Stimulated activated CD4-positive, alpha-beta T cell treated with anti-CD3 and anti-CD28 coated beads, TNF-alpha, amount 100 ng/mL, for 1 hour (primary cell): ENCODE measurements at regions not wholly inside any gene's neighbourhood (a gene's known extent, or its start where the extent isn't known, plus 50 kb on each side); places are given as distances from the start of the nearest gene placed in this dataset.

Source experiments
- DNase-seq, 3 donors: peaks; one replicate each; pipeline ENCODE4 v3.0.0-alpha.2; 2020; ENCODE audit warnings: low read depth in 3 of 3, low spot score in 1 of 3

- no peak for DNase-seq
These were observed 382.2 kb downstream of the ICE1 start for GRCh38 chr5:5804478-5805233.

DNA sequence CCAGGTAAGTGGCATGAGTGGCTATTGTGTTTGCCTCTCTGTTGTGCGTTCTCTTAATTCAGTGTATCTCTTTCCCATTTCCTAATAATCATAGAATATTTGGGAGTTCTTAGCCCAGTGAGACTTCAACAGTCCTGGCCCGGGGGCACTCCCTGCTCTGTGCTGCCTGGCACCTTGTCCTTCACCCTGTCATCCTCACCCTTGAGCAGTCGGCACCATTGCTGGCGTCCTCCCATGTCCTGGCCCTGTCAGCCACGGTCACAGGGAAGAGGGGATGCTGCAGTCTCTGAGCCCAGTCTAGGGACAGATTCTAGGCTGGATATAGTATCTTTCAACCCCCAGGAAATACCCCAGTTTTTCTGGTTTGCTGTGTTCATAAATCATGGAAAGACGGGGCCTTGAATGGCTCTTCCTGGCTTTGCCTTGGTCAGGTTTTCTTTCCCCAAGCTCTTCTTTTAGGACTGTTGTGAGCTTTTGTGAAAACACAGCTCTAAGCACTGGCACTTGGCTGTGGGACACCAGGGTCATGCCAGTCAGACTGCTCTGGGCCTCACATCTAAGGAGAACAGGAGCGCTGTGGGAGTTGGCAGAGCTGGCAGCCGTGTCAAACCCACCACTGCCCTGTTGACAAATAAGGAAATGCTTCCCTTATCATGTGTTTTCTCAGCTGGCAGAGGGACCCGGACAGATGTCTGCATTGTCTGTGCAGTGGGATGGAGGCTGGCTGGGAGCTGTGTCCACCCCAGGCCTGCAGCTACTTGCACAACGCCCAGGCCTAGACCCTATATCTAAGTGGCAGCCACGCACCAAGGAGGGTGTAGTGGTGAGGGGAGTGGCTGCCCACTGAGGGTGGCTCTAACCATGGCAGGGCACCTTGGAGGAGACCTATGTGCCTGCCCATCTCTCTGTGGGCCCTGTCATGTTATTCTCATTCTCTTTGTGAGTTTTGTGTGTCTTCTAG, 378.6 kb downstream of the ICE1 start:
- no peak for DNase-seq

DNA sequence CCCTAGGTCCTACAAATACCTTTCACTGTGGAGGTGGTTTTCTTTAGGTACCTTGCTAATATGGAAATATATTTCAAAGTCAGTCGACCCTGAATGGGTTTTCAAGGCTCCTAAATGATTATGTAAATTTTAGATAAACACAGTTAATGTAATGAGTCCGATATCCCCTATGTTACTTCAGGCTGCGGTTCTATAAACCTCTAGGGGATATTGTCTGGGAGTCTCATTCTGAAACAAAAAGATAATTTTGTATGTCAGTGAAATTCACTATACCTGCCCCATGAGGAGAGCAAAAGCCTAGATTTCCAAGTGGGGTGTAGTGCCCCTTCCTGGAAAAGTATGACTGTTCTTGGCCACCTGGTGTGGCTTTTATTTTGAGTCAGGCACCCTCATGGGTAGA, 377.3 kb downstream of the ICE1 start:
- DNase-seq = no peak

- DNase-seq = no peak
These were observed 376.8 kb downstream of the ICE1 start for GRCh38 chr5:5799229-5799628.

GRCh38 chr5:5798462-5798861, 376.0 kb downstream of the ICE1 start:
- no peak for DNase-seq

DNA sequence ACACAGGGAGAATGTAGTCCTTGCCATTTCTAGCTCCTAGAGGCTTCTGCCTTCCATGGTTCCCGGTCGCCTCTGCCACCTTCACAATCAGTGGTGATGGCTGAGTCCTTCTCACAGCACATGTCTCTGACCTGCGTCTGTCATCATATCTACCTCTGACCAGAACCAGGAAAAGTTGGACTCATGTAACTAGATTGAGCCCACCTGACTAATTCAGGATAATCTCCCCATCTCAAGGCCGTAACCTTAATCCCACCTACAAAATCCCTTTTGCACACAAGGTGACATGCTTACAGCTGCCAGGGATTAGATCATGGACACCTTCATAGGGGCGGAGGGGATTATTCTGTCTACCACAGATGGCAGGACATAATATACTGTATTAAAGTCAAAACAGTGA, 375.6 kb downstream of the ICE1 start:
- DNase-seq = no peak

DNA sequence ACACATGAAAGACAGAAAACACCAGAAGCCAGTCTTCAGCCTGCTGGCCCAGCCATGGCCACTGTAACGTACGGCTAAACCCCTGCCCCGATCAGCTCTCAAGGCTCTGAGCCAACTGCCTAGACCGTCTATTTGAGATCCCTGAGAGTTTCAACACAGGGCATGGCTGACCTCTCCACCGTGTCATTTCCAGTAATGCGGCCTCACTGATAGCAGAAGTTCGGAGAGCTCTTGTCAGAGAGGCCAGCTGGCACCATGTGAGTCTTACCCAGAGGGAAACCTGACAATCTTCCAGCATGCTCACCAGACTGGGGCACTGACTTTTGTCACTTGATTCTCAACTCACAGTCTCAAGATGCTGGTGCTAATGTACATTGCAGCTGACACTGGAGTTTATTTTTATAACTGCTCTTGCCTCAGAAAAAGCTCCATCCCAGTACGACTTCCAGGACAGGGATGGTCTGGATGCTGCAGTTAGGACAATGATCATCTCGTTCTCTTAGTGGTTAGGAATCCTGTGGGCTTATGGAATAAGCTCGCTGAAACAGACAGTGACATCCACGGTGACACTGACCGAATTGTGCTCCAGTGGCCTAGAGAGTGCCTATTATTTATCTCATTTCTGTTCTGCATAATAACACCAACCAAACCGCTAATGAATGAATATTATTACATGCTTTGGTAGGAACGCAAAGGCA, 372.7 kb downstream of the ICE1 start:
- no peak for DNase-seq

DNA sequence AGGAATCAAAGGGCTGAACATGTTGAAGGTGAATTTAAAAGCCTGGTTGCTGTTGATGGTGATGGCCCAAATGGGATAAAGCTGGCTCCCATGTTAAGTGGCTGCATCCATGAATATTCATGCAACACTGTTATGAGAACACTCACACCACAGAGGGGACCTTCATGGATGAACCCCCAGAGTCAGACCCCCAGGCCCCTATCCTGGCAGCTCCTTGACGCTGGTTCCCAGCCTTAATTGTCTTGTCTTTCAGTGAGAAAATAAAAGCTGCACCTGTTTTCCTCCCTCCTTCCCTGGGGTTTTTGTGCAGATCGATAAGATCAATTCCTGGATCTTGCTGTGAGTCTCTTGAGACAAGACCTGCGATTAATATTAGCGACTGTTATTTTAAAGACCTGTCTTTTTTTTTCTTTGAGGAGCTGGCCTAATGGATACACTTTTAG, 371.7 kb downstream of the ICE1 start:
- no peak for DNase-seq

GRCh38 chr5:5793242-5794117, 371.0 kb downstream of the ICE1 start:
- no peak for DNase-seq

DNA sequence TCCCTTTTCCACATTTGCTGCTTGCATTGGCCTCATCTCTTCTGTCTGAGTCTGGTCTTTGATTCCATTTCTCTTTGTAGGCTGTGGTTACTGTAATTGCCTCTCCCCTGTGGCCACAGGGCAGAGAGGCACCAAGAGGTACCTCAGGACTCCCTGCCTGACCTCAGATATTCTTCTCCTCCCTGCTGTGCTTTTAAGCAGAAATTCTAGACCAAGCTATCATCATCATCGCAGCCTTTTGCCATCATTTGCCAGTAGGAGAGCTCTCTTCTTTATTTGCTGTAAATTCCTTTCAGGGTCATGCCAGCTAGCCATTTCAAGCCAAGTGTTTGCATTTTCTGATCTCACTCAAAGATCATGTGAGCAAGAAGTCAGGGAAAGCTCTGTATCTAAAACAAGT, 369.6 kb downstream of the ICE1 start:
- DNase-seq = no peak

DNA sequence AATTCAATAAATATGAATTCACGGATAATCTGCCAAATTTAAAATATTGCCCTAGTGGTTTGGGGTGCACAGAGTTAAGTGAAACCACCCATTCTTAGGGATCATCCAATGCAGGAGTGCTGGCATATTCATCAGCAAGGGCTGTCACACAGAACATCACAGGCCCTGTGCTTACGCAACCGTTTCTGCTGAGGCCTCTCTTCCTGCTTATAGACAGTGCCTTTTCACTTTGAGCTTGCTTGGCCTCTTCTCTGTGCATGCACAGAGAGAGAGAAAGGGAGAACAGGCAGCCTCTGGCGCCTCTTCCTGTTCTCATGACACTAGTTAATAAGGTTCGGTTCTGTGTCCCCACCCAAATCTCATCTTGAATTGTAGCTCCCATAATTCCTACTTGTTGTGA, 366.3 kb downstream of the ICE1 start:
- no peak for DNase-seq

DNA sequence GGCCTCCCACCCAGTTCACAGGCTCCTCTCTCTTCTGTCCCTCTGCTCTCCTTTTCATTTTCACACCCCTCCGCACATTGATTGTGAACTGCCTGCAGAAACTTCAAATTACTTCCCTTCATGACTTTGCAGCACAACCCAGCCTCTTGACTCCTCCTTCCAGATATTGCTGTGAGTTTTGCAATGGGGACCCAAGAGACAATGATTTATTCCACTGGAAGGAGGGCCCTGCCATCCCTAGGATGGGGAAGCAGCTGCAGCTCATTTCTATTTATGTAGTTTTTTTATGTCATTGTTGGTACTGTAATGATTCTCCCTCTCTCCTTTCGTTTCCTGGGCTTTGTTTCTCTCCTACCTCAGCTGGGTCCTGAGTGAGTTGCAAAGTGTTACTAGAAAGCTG, 364.9 kb downstream of the ICE1 start:
- no peak for DNase-seq

DNA sequence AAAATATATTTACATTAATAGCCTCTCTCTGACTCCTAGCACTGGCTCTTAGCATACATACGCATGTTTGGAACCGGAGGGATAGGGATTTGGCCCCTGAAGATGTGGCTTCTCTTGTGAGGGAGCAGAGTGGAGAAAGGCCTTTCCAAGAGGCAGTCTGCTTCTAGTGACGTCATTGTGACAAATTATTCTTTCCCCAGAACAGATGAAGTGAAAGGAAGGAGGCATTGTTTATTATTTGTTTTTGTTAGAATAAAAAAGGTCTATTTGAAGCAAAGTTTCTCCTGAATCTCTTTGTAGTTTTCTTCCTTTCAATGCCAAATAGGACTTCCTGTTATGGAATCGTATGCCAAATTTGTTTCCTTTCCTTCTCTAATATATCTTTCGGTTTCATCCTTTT, 361.6 kb downstream of the ICE1 start:
- no peak for DNase-seq

DNA sequence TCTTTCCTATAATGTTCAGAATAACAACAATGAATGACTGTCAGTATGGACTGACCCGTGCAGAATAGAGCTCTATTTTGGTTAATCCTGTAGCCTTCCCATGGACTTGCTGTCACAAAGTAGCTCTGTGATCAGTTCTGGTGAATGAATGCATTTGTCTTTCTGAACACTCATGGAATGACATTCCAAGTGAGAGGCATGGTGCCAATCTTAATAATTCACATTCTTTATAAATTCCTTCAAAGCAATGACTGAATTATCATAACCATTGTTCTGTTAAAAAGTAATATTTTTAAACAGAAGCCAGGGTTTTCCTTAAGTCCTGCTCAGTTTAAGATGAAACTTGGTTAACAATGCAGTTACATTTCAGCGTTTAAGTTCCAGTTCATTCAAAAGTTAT, 360.5 kb downstream of the ICE1 start:
- no peak for DNase-seq

GRCh38 chr5:5782402-5782801, 359.9 kb downstream of the ICE1 start:
- no peak for DNase-seq

DNA sequence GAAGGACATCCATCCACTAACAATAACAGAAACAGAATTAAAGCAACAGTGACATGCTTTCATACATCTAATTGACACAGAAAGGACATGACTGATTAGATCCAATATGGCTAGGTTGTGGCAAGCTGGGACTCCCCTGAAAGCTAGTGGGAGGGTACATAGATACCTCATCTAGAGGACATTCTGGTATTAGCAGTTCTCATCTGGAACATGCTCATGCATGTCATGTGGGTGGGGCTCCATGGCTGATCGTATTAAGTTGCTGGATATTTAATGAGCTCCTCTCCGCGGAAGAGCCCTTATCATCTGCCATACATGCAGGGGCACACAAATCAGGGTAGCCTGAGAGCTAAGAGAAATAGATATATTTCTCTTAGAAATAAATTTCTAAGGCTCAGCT, 358.9 kb downstream of the ICE1 start:
- DNase-seq = no peak

- DNase-seq = no peak
These were observed 357.8 kb downstream of the ICE1 start for GRCh38 chr5:5780253-5780652.

DNA sequence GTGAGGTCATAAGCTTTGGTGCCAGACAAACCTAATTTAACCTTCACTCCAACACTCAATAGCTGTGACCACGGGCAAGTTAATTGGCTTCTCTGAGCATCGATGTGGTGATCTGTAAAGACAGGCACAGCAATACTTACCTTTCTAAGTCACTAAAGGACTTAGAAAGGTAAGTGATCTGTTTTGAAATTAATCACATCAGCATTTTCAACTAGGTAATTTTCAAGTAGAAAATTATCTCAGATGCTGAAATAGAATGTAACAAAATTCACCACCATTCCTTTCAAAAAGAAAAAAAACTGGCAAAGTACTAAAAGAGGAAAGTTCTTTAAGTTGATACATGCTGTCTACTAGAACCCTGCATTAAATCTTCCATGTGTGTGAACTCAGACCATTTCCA, 354.5 kb downstream of the ICE1 start:
- DNase-seq = no peak

- DNase-seq = no peak
These were observed 349.7 kb downstream of the ICE1 start for GRCh38 chr5:5772202-5772601.

- DNase-seq = no peak
These were observed 348.3 kb downstream of the ICE1 start for GRCh38 chr5:5770825-5771224.
